SJCRH30 (cell line): ENCODE measurements at regions not wholly inside any gene's neighbourhood (a gene's known extent, or its start where the extent isn't known, plus 50 kb on each side); places are given as distances from the start of the nearest gene placed in this dataset.
"Not testable (repeated sequence)": the region's sequence is repeated elsewhere in the genome, so short reads cannot be mapped to it uniquely, and the experiment has no call there.

ENCODE experiments used
- DNase-seq, 2 experiments: peaks; one replicate each; pipeline ENCODE4 v3.0.0-alpha.2; 2015 to 2020
- H3K27ac ChIP-seq: fragments of 250-450 bp; sonication (Bioruptor Pico); 2 replicates; pipeline ENCODE4 v1.5.1; 2020; ENCODE audit warnings: mild to moderate bottlenecking, moderate library complexity
- H3K27me3 ChIP-seq: fragments of 250-450 bp; sonication (Bioruptor Pico); 2 replicates; pipeline ENCODE4 v1.5.1; 2020; ENCODE audit warnings: mild to moderate bottlenecking, moderate library complexity
- H3K36me3 ChIP-seq: fragments of 250-450 bp; sonication (Bioruptor Pico); 2 replicates; pipeline ENCODE4 v1.5.1; 2020; ENCODE audit warnings: mild to moderate bottlenecking, moderate library complexity
- H3K4me1 ChIP-seq: fragments of 250-450 bp; sonication (Bioruptor Pico); 2 replicates; pipeline ENCODE4 v1.5.1; 2020; ENCODE audit warnings: mild to moderate bottlenecking, moderate library complexity
- H3K4me3 ChIP-seq: fragments of 250-450 bp; sonication (Bioruptor Pico); 2 replicates; pipeline ENCODE4 v1.5.1; 2020; ENCODE audit warnings: mild to moderate bottlenecking, moderate library complexity
- H3K9me3 ChIP-seq: fragments of 250-450 bp; sonication (Bioruptor Pico); replicated peaks from 2 replicates; pipeline ENCODE4 v1.5.1; 2020; ENCODE audit warnings: mild to moderate bottlenecking, moderate library complexity

DNA sequence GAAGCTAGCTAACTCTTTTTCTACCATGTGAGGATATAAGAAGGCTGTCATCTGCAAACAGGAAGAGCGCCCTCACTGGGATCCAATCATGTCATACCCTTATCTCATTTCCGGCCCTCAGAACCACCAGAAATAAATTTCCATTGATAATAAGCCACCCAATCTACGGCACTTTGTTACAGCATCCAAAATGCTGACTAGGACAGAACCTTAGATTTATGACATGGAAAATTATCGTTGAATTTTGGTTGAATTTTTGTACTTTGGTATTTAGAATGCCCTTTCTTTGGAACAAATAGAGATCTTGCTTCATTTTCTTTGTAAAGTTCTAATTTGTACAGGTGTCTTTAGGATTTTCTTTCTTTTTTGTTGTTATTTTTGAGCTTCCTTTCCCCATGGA, 53.3 kb upstream of the CYLC2 start:
- Histone ChIP-seq H3K36me3 (no peaks in the 10 kb centered on the region), H3K4me1 (no peaks in the 10 kb centered on the region), H3K4me3 (no peak overlapping the region), H3K27ac (no peak overlapping the region), H3K27me3 (no peaks in the 10 kb centered on the region), H3K9me3 (no peaks in the 10 kb centered on the region; the same call in 1 of the 2 replicates)
- DNase-seq: no peak

DNA sequence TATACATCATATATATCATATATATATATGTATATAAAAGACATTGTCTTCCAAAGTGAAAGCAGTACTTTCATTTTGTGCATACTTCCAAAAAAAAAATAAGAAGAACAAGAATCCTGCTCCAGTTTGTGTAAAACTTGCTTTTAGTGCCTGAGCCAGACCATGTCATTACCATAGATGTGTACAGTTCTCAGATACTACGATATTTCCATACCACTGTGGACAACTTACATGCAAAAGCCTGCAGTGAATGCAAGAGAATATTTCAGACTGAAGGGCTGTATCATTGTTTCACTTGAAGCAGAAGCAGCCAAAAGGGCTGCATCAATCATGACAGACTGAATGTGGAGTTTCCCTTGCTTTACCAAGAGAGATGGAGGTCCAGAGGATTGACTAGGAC, 72.6 kb upstream of the CYLC2 start:
- DNase-seq: no peak
- Histone ChIP-seq H3K27me3 (no peaks in the 10 kb centered on the region), H3K9me3 (no peaks in the 10 kb centered on the region), H3K27ac (no peak overlapping the region), H3K4me3 (no peak overlapping the region), H3K4me1 (no peaks in the 10 kb centered on the region), H3K36me3 (no peaks in the 10 kb centered on the region)

DNA sequence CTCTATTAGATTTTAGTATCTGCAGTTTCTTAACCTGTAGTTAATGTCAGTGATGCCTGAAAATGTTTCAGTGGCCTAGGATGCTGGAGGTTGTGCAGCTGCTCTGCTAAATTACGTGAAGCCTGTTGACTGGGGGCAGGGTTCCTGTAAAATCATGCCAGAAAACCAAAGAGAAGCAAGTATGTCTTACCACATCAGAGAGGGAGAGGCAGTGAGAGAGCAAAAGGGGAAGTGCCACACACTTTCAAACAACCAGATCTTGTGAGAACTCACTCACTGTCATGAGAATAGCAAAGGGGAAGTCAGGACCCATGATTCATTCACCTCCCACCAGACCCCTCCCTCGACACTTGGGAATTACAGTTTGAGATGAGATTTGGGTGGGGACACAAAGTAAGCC, 83.9 kb upstream of the CYLC2 start:
- no peaks in the 10 kb centered on the region for H3K9me3 ChIP-seq
- H3K36me3 ChIP-seq: no peaks in the 10 kb centered on the region
- DNase-seq: no peak
- H3K27ac ChIP-seq: no peak overlapping the region
- H3K4me3 ChIP-seq: no peak overlapping the region
- peaks cover 3% of the 10 kb centered on the region; the same call in 1 of the 2 replicates for H3K27me3 ChIP-seq
- no peaks in the 10 kb centered on the region for H3K4me1 ChIP-seq

GRCh38 chr9:102905795-102906194, 89.3 kb upstream of the CYLC2 start:
- not testable (repeated sequence) for DNase-seq, H3K27ac ChIP-seq, H3K9me3 ChIP-seq, H3K27me3 ChIP-seq, H3K4me1 ChIP-seq, H3K4me3 ChIP-seq, H3K36me3 ChIP-seq

GRCh38 chr9:102892025-102892424, 103.1 kb upstream of the CYLC2 start:
- H3K27me3 ChIP-seq: no peaks in the 10 kb centered on the region
- H3K4me3 ChIP-seq: no peak overlapping the region
- no peaks in the 10 kb centered on the region for H3K4me1 ChIP-seq
- no peak for DNase-seq
- no peaks in the 10 kb centered on the region for H3K36me3 ChIP-seq
- no peaks in the 10 kb centered on the region for H3K9me3 ChIP-seq
- no peak overlapping the region for H3K27ac ChIP-seq

GRCh38 chr9:102888747-102889146, 106.4 kb upstream of the CYLC2 start:
- not testable (repeated sequence) for H3K4me1 ChIP-seq, H3K4me3 ChIP-seq, H3K27me3 ChIP-seq, H3K36me3 ChIP-seq, H3K27ac ChIP-seq, H3K9me3 ChIP-seq
- DNase-seq: peak in 1 of 2 experiments; percentile 6

DNA sequence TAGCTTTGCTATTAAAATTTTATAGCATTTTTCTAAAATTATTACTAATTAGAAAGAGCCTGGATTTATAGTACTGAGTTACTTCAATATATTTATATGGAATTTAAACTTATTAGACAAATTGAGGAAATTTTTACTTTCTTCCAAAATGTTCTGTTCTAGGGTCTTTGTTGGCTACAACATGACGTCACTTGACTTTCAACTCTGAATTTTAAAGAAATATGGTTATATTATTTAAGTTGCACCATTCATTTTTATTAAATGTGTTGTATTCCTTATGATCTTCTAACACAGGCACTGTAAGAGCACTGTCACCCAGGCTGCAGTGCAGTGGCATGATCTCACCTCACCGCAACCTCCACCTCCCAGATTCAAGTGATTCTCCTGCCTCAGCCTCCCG, 119.4 kb upstream of the CYLC2 start:
- no peak overlapping the region for H3K4me3 ChIP-seq
- no peak overlapping the region for H3K27ac ChIP-seq
- H3K27me3 ChIP-seq: no peaks in the 10 kb centered on the region
- H3K9me3 ChIP-seq: 0 out of 2 replicates have a peak, but pooled peaks cover 3% of the 10 kb centered on the region
- 0 out of 2 replicates have a peak, but pooled peaks cover 2% of the 10 kb centered on the region for H3K36me3 ChIP-seq
- no peaks in the 10 kb centered on the region for H3K4me1 ChIP-seq
- DNase-seq: no peak

DNA sequence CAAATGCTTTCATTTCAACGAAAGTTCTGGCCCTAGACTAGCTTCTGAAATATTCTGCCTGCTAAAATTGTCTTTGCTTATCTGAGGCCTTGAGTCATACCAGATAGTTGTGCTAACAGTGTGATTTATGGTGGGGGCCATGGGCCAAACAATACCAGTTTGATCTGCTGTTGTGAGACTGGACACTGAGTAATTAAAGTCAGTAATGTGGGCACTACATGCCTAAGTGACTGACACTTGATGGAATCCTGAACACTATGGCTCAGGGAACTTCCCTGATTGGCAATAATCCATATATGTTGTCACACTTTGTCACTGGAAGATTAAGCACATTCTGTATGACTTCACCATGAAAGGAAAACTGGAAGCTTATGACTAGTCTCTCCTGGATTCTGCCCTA, 127.6 kb upstream of the CYLC2 start:
- no peaks in the 10 kb centered on the region for H3K4me1 ChIP-seq
- H3K36me3 ChIP-seq: no peaks in the 10 kb centered on the region
- H3K27me3 ChIP-seq: no peaks in the 10 kb centered on the region
- H3K4me3 ChIP-seq: no peak overlapping the region
- no peak overlapping the region for H3K27ac ChIP-seq
- H3K9me3 ChIP-seq: 0 out of 2 replicates have a peak, but pooled peaks cover 3% of the 10 kb centered on the region
- DNase-seq: no peak

DNA sequence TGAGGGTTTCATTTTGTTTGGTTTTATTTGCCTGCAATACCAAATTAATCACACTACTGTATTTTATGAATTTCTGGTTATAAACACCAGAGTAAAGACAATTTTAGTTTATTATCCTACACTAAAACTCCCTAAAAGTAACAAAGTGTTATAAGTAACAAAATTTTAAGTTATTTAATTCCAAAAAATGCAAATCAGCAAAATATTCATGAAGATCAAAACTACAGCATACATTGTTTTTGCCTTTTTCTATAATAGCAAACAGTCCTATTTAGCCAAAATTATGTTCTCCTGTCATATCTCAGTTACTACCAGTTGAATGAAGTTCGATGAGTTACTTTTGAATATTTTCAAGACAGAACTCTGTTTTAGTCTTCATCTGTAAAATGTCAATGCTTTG, 132.7 kb upstream of the CYLC2 start:
- Histone ChIP-seq H3K9me3 (no peaks in the 10 kb centered on the region), H3K4me1 (no peaks in the 10 kb centered on the region), H3K4me3 (no peak overlapping the region), H3K27ac (no peak overlapping the region), H3K36me3 (no peaks in the 10 kb centered on the region), H3K27me3 (no peaks in the 10 kb centered on the region)
- DNase-seq: no peak

DNA sequence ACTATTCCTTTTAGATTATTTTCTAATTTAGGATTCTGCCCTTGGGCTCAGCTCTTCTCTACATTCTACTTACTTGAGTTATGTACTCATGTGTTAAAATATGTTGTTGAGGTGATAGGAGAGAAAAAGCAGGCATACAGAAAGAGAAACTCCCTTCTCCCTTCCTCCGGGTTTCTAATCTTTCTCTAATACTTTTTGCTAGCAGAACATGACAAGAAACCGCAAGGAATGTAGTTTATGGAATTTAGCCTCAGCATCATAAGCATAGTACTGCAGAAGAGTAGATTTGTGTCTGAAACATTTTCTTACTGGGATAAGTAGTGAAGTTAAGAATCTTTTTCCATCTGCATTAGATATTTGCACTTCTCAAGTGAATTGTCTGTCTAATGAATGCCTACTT, 139.5 kb upstream of the CYLC2 start:
- no peak for DNase-seq

GRCh38 chr9:102845827-102846371, 149.2 kb upstream of the CYLC2 start:
- H3K4me1 ChIP-seq: no peaks in the 10 kb centered on the region
- no peaks in the 10 kb centered on the region for H3K9me3 ChIP-seq
- H3K27me3 ChIP-seq: no peaks in the 10 kb centered on the region; the same call in 1 of the 2 replicates
- no peak overlapping the region for H3K4me3 ChIP-seq
- DNase-seq: no peak
- H3K27ac ChIP-seq: no peak overlapping the region
- no peaks in the 10 kb centered on the region for H3K36me3 ChIP-seq

More for the DNA sequence above, 139.5 kb upstream of the CYLC2 start:
- H3K27ac ChIP-seq: no peak overlapping the region
- no peaks in the 10 kb centered on the region for H3K9me3 ChIP-seq
- H3K27me3 ChIP-seq: no peaks in the 10 kb centered on the region
- no peak overlapping the region for H3K4me3 ChIP-seq
- H3K4me1 ChIP-seq: no peaks in the 10 kb centered on the region
- H3K36me3 ChIP-seq: no peaks in the 10 kb centered on the region

DNA sequence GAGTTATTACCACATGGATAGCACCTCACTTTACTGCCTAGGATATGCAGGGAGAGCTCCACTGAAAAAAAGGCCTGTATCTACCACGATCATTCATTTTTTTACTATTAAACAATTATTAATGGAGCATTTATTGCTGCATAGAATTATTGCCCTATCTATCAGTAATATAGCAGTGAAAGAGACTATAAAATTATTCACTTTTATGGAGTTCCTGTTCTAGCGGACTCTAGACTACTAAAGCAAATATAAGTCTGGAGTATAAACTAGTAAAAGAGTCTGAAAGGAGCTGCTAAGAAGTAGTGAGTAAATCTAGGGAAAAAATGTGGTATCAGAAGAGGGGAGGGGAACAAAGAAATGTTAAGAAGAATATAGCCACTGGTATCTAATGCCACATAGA, 150.4 kb upstream of the CYLC2 start:
- DNase-seq: no peak
- Histone ChIP-seq H3K27ac (no peak overlapping the region), H3K4me3 (no peak overlapping the region), H3K27me3 (no peaks in the 10 kb centered on the region; the same call in 1 of the 2 replicates), H3K9me3 (no peaks in the 10 kb centered on the region), H3K36me3 (no peaks in the 10 kb centered on the region), H3K4me1 (no peaks in the 10 kb centered on the region)

GRCh38 chr9:102842423-102842822, 152.7 kb upstream of the CYLC2 start:
- Histone ChIP-seq H3K4me3 (no peak overlapping the region), H3K27me3 (no peaks in the 10 kb centered on the region; the same call in 1 of the 2 replicates), H3K27ac (no peak overlapping the region), H3K9me3 (no peaks in the 10 kb centered on the region), H3K4me1 (no peaks in the 10 kb centered on the region), H3K36me3 (no peaks in the 10 kb centered on the region)
- DNase-seq: no peak

- Histone ChIP-seq H3K9me3 (no peaks in the 10 kb centered on the region), H3K36me3 (no peaks in the 10 kb centered on the region), H3K4me1 (no peaks in the 10 kb centered on the region), H3K4me3 (no peak overlapping the region), H3K27ac (no peak overlapping the region), H3K27me3 (no peaks in the 10 kb centered on the region; the same call in 1 of the 2 replicates)
- no peak for DNase-seq
Observed at GRCh38 chr9:102841376-102841775, 153.8 kb upstream of the CYLC2 start.

- no peak overlapping the region for H3K4me3 ChIP-seq
- no peaks in the 10 kb centered on the region for H3K4me1 ChIP-seq
- no peak overlapping the region for H3K27ac ChIP-seq
- H3K9me3 ChIP-seq: no peaks in the 10 kb centered on the region
- no peak for DNase-seq
- H3K27me3 ChIP-seq: no peaks in the 10 kb centered on the region; the same call in 1 of the 2 replicates
- no peaks in the 10 kb centered on the region for H3K36me3 ChIP-seq
Observed at GRCh38 chr9:102840335-102840734, 154.8 kb upstream of the CYLC2 start.

GRCh38 chr9:102832814-102833213, 162.3 kb upstream of the CYLC2 start:
- no peak for DNase-seq
- Histone ChIP-seq H3K4me1 (no peaks in the 10 kb centered on the region), H3K27ac (no peak overlapping the region), H3K9me3 (no peaks in the 10 kb centered on the region), H3K4me3 (no peak overlapping the region), H3K27me3 (no peaks in the 10 kb centered on the region), H3K36me3 (no peaks in the 10 kb centered on the region)
